IMR-90 (cell line): ENCODE measurements at regions not wholly inside any gene's neighbourhood (a gene's known extent, or its start where the extent isn't known, plus 50 kb on each side); places are given as distances from the start of the nearest gene placed in this dataset.

ENCODE experiments used
- ATAC-seq: fragments of 200-7000 bp; cut with Tn5 transposase; 2 replicates; pipeline ENCODE4 v1.9.1; 2020; ENCODE audit warnings: low read depth, mild to moderate bottlenecking, moderate library complexity
- BruUV-seq: library from RNA; stranded (reverse); fragments of 400-500 nt; replicated peaks from 2 replicates; lab custom pipeline; 2021; lab: Mats Ljungman, UMichigan
- CTCF ChIA-PET: fragments of 300-600 bp; formaldehyde crosslinking; extraction: SDS; loops from one replicate; lab custom pipeline; 2021; ENCODE audit warnings: antibody characterized with exemption; lab: Yijun Ruan, JAX
- POLR2A ChIA-PET: fragments of 300-600 bp; sonication (Branson Sonifier 250); formaldehyde crosslinking; loops from one replicate; lab custom pipeline; 2022; ENCODE audit warnings: antibody characterized with exemption; ENCODE audit not compliant: unreplicated experiment; lab: Charles Lee
- DNase-seq: peaks from one replicate; pipeline ENCODE4 v3.0.0; 2013
- H2AFZ ChIP-seq: replicated peaks from 2 replicates; pipeline ENCODE3; 2013; ENCODE audit warnings: low read length, mild to moderate bottlenecking; ENCODE audit not compliant: poor library complexity
- H2AK5ac ChIP-seq: 2 replicates; pipeline ENCODE4 v1.6.1; 2013; ENCODE audit warnings: low read depth, low read length, inconsistent platforms
- H2AK9ac ChIP-seq: replicated peaks from 2 replicates; pipeline ENCODE3; 2013; ENCODE audit warnings: mild to moderate bottlenecking, low read depth, low read length, moderate library complexity; ENCODE audit not compliant: poor library complexity
- H2BK120ac ChIP-seq: 2 replicates; pipeline ENCODE4 v1.6.1; 2013; ENCODE audit warnings: low read depth, low read length, inconsistent platforms
- H2BK15ac ChIP-seq: 3 replicates; pipeline ENCODE4 v1.6.1; 2013; ENCODE audit warnings: low read depth, low read length, inconsistent platforms
- H2BK20ac ChIP-seq: 2 replicates; pipeline ENCODE4 v1.6.1; 2013; ENCODE audit warnings: low read depth, mild to moderate bottlenecking, inconsistent platforms, low read length, moderate library complexity
- H2BK5ac ChIP-seq: 2 replicates; pipeline ENCODE4 v1.6.1; 2013; ENCODE audit warnings: mild to moderate bottlenecking, low read depth, low read length, inconsistent platforms; ENCODE audit not compliant: poor library complexity, severe bottlenecking
- H3K14ac ChIP-seq: replicated peaks from 2 replicates; pipeline ENCODE4 v1.6.1; 2013; ENCODE audit warnings: low read depth, low read length, inconsistent platforms
- H3K18ac ChIP-seq: 2 replicates; pipeline ENCODE4 v1.6.1; 2013; ENCODE audit warnings: low read depth, low read length, control low read depth
- H3K23ac ChIP-seq: 2 replicates; pipeline ENCODE4 v1.6.1; 2013; ENCODE audit warnings: low read depth, low read length, inconsistent platforms
- H3K27ac ChIP-seq: 2 replicates; pipeline ENCODE4 v1.5.1; 2013; ENCODE audit warnings: mild to moderate bottlenecking, control low read depth, low read length; ENCODE audit not compliant: insufficient read depth
- H3K27me3 ChIP-seq: 2 replicates; pipeline ENCODE4 v1.6.1; 2013; ENCODE audit warnings: low read length; ENCODE audit not compliant: control insufficient read depth, insufficient read depth
- H3K36me3 ChIP-seq: 2 replicates; pipeline ENCODE4 v1.6.1; 2013; ENCODE audit warnings: low read length, mixed read lengths; ENCODE audit not compliant: control insufficient read depth, insufficient read depth
- H3K4ac ChIP-seq: 2 replicates; pipeline ENCODE4 v1.6.1; 2013; ENCODE audit warnings: low read depth, low read length, inconsistent platforms
- H3K4me1 ChIP-seq: 2 replicates; pipeline ENCODE4 v1.6.1; 2013; ENCODE audit warnings: low read length, mixed read lengths; ENCODE audit not compliant: control insufficient read depth, insufficient read depth
- H3K4me2 ChIP-seq: 2 replicates; pipeline ENCODE4 v1.6.1; 2013; ENCODE audit warnings: low read depth, mild to moderate bottlenecking, control low read depth, low read length, moderate library complexity
- H3K4me3 ChIP-seq: 2 replicates; pipeline ENCODE4 v1.5.1; 2013; ENCODE audit warnings: low read depth, mild to moderate bottlenecking, control low read depth, low read length, moderate library complexity; ENCODE audit not compliant: insufficient read depth
- H3K56ac ChIP-seq: 2 replicates; pipeline ENCODE4 v1.6.1; 2013; ENCODE audit warnings: low read length, inconsistent platforms; ENCODE audit not compliant: insufficient read depth; ENCODE audit errors: extremely low read depth
- H3K79me1 ChIP-seq, 2 experiments: 2 replicates each; pipeline ENCODE4 v1.6.1; 2013; ENCODE audit warnings: low read length in 2 of 2, inconsistent platforms in 1 of 2, low read depth in 1 of 2
- H3K9ac ChIP-seq: 2 replicates; pipeline ENCODE4 v1.6.1; 2013; ENCODE audit warnings: low read depth, low read length, control low read depth
- H3K9me1 ChIP-seq: 2 replicates; pipeline ENCODE4 v1.6.1; 2013; ENCODE audit warnings: low read length, inconsistent platforms; ENCODE audit not compliant: insufficient read depth
- H3K9me3 ChIP-seq: 2 replicates; pipeline ENCODE4 v1.6.1; 2013; ENCODE audit warnings: low read length; ENCODE audit not compliant: control insufficient read depth, insufficient read depth
- H4K20me1 ChIP-seq: 2 replicates; pipeline ENCODE4 v1.6.1; 2013; ENCODE audit warnings: low read length, inconsistent platforms; ENCODE audit not compliant: insufficient read depth
- H4K5ac ChIP-seq: 2 replicates; pipeline ENCODE4 v1.6.1; 2013; ENCODE audit warnings: mild to moderate bottlenecking, low read depth, low read length, control low read depth
- H4K8ac ChIP-seq, 2 experiments: 2 replicates each; pipeline ENCODE4 v1.6.1; 2013; ENCODE audit warnings: low read depth in 2 of 2, low read length in 2 of 2, control low read depth in 1 of 2, inconsistent platforms in 1 of 2
- H4K91ac ChIP-seq: 2 replicates; pipeline ENCODE4 v1.6.1; 2013; ENCODE audit warnings: low read depth, low read length, inconsistent platforms; ENCODE audit not compliant: insufficient read depth
- BHLHE40 ChIP-seq: fragments of 150-350 bp; IDR thresholded peaks from 2 replicates; pipeline ENCODE4 v1.6.1; 2016; ENCODE audit warnings: mild to moderate bottlenecking, low read depth, low read length
- CEBPB ChIP-seq: IDR thresholded peaks from 2 replicates; pipeline ENCODE4 v1.6.1; 2012; ENCODE audit warnings: low read depth, low read length, improper control_type of control experiment
- FOS ChIP-seq: fragments of 150-350 bp; IDR thresholded peaks from 2 replicates; pipeline ENCODE4 v1.6.1; 2016; ENCODE audit warnings: low read depth, low read length
- MAFK ChIP-seq: IDR thresholded peaks from 2 replicates; pipeline ENCODE4 v1.6.1; 2012; ENCODE audit warnings: low read depth, low read length, improper control_type of control experiment
- MXI1 ChIP-seq: IDR thresholded peaks from 2 replicates; pipeline ENCODE4 v1.6.1; 2012; ENCODE audit warnings: low read depth, mild to moderate bottlenecking, low read length, moderate library complexity, borderline replicate concordance
- NFE2L2 ChIP-seq: fragments of 150-350 bp; IDR thresholded peaks from 2 replicates; pipeline ENCODE4 v1.6.1; 2016; ENCODE audit warnings: low read depth, mild to moderate bottlenecking, low read length
- POLR2A ChIP-seq: IDR thresholded peaks from 2 replicates; pipeline ENCODE4 v1.6.1; 2012; ENCODE audit warnings: mild to moderate bottlenecking, low read depth, low read length
- RAD21 ChIP-seq: IDR thresholded peaks from 2 replicates; pipeline ENCODE4 v1.6.1; 2012; ENCODE audit warnings: low read length, improper control_type of control experiment
- RCOR1 ChIP-seq: IDR thresholded peaks from 2 replicates; pipeline ENCODE4 v1.6.1; 2012; ENCODE audit warnings: mild to moderate bottlenecking, low read length, improper control_type of control experiment; ENCODE audit not compliant: insufficient replicate concordance
- RFX5 ChIP-seq: IDR thresholded peaks from 2 replicates; pipeline ENCODE4 v1.8.0; 2012; ENCODE audit warnings: low read depth, mild to moderate bottlenecking, low read length, moderate library complexity
- SMC3 ChIP-seq: fragments of 150-350 bp; IDR thresholded peaks from 2 replicates; pipeline ENCODE4 v1.6.1; 2016; ENCODE audit warnings: low read depth, mild to moderate bottlenecking, antibody characterized with exemption, low read length, moderate library complexity
- WGBS, 2 experiments: methylation state at CpG; one replicate each; pipeline versions ENCODE4 v1.1.5 to v1.1.7; 2013; ENCODE audit warnings: missing lambda C conversion rate in 2 of 2; ENCODE audit not compliant: insufficient read length in 1 of 2; ENCODE audit errors: extremely low coverage in 2 of 2; 5-methylcytosine and 5-hydroxymethylcytosine counted together
- dilution Hi-C: fragments of 300-500 bp; cut with HindIII; formaldehyde crosslinking; loops from one replicate; pipeline ENCODE4 v1.14.3; 2018; ENCODE audit warnings: low sequenced_read_pairs; ENCODE audit not compliant: unreplicated experiment
- in situ Hi-C: fragments of 300-500 bp; cut with MboI; formaldehyde crosslinking; loops from 3 replicates; pipeline ENCODE4 v1.14.3; 2019; ENCODE audit warnings: low sequenced_read_pairs, inconsistent platforms, mixed read lengths
- intact Hi-C: fragments of 100-400 bp; cut with micrococcal nuclease; formaldehyde crosslinking; loops from 2 replicates; pipeline ENCODE4 v1.10.0; 2022
- TF ChIP-seq, protein P1 (sequence below): fragments of 150-350 bp; IDR thresholded peaks from 2 replicates; pipeline ENCODE4 v1.6.1; 2017; ENCODE audit warnings: mild to moderate bottlenecking, antibody characterized with exemption, low read length, low read depth
- TF ChIP-seq, protein P2 (sequence below): fragments of 150-350 bp; IDR thresholded peaks from 2 replicates; pipeline ENCODE4 v1.6.1; 2016; ENCODE audit warnings: low read depth, mild to moderate bottlenecking, low read length, moderate library complexity, borderline replicate concordance

DNA sequence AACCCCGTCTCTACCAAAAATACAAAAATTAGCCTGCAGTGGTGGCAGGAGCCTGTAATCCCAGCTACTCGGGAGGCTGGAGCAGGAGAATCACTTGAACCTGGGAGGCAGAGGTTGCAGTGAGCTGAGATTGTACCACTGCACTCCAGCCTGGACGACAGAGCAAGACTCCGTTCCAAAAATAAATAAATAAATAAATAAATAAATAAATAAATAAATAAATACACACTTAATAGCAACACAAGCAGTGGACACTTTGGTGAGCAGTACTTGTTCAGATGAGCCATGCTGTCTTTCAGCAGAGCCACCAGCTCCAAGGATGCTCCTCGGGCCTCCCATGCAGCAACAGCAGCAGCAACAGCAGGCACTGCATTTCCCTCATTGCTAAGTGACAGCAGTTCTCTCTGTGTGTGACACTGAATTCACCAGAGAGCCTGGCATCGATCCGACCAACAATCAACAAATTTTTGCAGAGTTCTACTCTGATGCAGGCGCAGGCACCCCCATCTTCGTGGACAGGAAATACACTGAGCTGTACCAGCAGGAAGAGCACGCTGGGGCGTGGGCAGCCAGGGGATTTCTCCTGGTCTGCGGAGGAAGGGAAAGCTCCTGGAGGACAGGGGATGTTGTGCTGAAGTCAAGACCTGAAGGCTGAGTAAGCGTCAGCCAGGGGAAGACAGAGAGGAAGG, 54.0 kb upstream of the SNX9 start:
- peak overlapping the region; percentile 30; the same call in 1 of the 2 replicates for H3K4ac ChIP-seq
- H4K20me1 ChIP-seq, result no peaks in the 10 kb centered on the region; the same call in 1 of the 2 replicates
- H3K79me1 ChIP-seq, result no peaks in the 10 kb centered on the region; a peak in 1 of 4 replicates
- H2AK5ac ChIP-seq, result peak overlapping the region; percentile 83
- H3K27ac ChIP-seq, result no peak overlapping the region
- no peak overlapping the region for H4K5ac ChIP-seq
- peak overlapping the region; percentile 51 for H2AK9ac ChIP-seq
- H3K18ac ChIP-seq, result no peak overlapping the region
- intact Hi-C loops (no loop called here), dilution Hi-C loops (no loop called here), in situ Hi-C loops (no loop called here)
- H3K36me3 ChIP-seq, result no peaks in the 10 kb centered on the region
- peak overlapping the region; percentile 46; the same call in 1 of the 2 replicates for H2BK120ac ChIP-seq
- peaks cover 8% of the 10 kb centered on the region for H3K4me1 ChIP-seq
- no peak overlapping the region for H3K56ac ChIP-seq
- no peak overlapping the region for H3K9ac ChIP-seq
- 94% methylated on average over 4 of the region's 13 CpGs; no CpG with 5 or more reads in 1 of the 2 experiments for WGBS, 2 experiments
- H3K23ac ChIP-seq, result no peak overlapping the region
- BruUV-seq, result no TSS peak
- peak overlapping the region; percentile 75; the same call in 1 of the 2 replicates for H2BK20ac ChIP-seq
- H3K9me3 ChIP-seq, result no peaks in the 10 kb centered on the region
- no peak overlapping the region for H3K4me3 ChIP-seq
- no peak for DNase-seq
- H3K9me1 ChIP-seq, result 0 out of 2 replicates have a peak, but pooled peaks cover 4% of the 10 kb centered on the region
- ChIA-PET CTCF (no interaction called here), POLR2A (no interaction called here)
- TF ChIP-seq FOS (no peak), RCOR1 (no peak), MXI1 (no peak), POLR2A (no peak), MAFK (no peak), RAD21 (no peak), SMC3 (no peak), BHLHE40 (no peak), NFE2L2 (no peak), RFX5 (no peak), CEBPB (no peak)
- TF ChIP-seq, protein P1, sequence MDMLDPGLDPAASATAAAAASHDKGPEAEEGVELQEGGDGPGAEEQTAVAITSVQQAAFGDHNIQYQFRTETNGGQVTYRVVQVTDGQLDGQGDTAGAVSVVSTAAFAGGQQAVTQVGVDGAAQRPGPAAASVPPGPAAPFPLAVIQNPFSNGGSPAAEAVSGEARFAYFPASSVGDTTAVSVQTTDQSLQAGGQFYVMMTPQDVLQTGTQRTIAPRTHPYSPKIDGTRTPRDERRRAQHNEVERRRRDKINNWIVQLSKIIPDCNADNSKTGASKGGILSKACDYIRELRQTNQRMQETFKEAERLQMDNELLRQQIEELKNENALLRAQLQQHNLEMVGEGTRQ, result no peak
- TF ChIP-seq, protein P2, sequence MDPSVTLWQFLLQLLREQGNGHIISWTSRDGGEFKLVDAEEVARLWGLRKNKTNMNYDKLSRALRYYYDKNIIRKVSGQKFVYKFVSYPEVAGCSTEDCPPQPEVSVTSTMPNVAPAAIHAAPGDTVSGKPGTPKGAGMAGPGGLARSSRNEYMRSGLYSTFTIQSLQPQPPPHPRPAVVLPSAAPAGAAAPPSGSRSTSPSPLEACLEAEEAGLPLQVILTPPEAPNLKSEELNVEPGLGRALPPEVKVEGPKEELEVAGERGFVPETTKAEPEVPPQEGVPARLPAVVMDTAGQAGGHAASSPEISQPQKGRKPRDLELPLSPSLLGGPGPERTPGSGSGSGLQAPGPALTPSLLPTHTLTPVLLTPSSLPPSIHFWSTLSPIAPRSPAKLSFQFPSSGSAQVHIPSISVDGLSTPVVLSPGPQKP, result no peak
- H3K4me2 ChIP-seq, result no peak overlapping the region
- H2BK15ac ChIP-seq, result peak overlapping the region; percentile 91; the same call in 1 of the 3 replicates
- H2BK5ac ChIP-seq, result no peak overlapping the region
- peak overlapping the region; percentile 20; the same call in 1 of the 2 replicates for H3K14ac ChIP-seq
- H4K91ac ChIP-seq, result peak overlapping the region; percentile 34; the same call in 1 of the 2 replicates
- H4K8ac ChIP-seq, result no peak overlapping the region; a peak in 1 of 4 replicates
- H2AFZ ChIP-seq, result peak overlapping the region; percentile 0
- H3K27me3 ChIP-seq, result no peaks in the 10 kb centered on the region
- no peak for ATAC-seq
